GM10248 (cell line): ENCODE measurements at regions not wholly inside any gene's neighbourhood (a gene's known extent, or its start where the extent isn't known, plus 50 kb on each side); places are given as distances from the start of the nearest gene placed in this dataset.
A peak's percentile ranks its signal among the peaks of the same experiment; 100 is the strongest.

Experiments used
- CTCF ChIA-PET: fragments of 300-600 bp; sonication (Branson Sonifier 250); formaldehyde crosslinking; extraction: SDS; loops from one replicate; lab custom pipeline; 2021; ENCODE audit warnings: antibody characterized with exemption; lab: Yijun Ruan, JAX
- POLR2A ChIA-PET: fragments of 350-650 bp; sonication (Branson Sonifier 250); formaldehyde crosslinking; extraction: SDS; loops from one replicate; lab custom pipeline; 2020; ENCODE audit warnings: antibody characterized with exemption; lab: Yijun Ruan, JAX
- DNase-seq: peaks from one replicate; pipeline ENCODE4 v3.0.0; 2012; ENCODE audit errors: extremely low spot score
- CTCF ChIP-seq: IDR thresholded peaks from 2 replicates; pipeline ENCODE4 v1.5.1; 2012; ENCODE audit warnings: mild to moderate bottlenecking, low read depth; ENCODE audit errors: extremely low read depth, missing control alignments, control extremely low read depth

GRCh38 chr5:138656916-138657315, 81.7 kb upstream of the HSPA9 start:
- no peak for TF ChIP-seq CTCF
- no peak for DNase-seq
- ChIA-PET CTCF (interaction anchor here (1.6 to 1.9 kb wide), 2 partner anchors 8 to 14 kb away, joined by 3 to 4 read pairs; no protein-coding TSS in a partner anchor), POLR2A (no interaction called here)

GRCh38 chr5:138655530-138656190, 80.5 kb upstream of the HSPA9 start:
- no peak for DNase-seq
- TF ChIP-seq CTCF, result no peak
- CTCF ChIA-PET, result interaction anchor here (1.0 to 1.9 kb wide), 3 partner anchors 9 to 15 kb away, joined by 3 to 4 read pairs (median 4); no protein-coding TSS in a partner anchor
- POLR2A ChIA-PET, result interaction anchor here (0.6 kb wide), 1 partner anchor 104 kb away, joined by 8 read pairs; no protein-coding TSS in a partner anchor

- TF ChIP-seq CTCF, result no peak
- ChIA-PET CTCF (interaction anchor here (6.8 kb wide), 1 partner anchor 15 kb away, joined by 60 read pairs; no protein-coding TSS in a partner anchor), POLR2A (no interaction called here)
- peak; percentile 64 for DNase-seq
Measured at GRCh38 chr5:138654281-138654867, 79.2 kb upstream of the HSPA9 start.

- ChIA-PET POLR2A (no interaction called here), CTCF (interaction anchor here (6.8 kb wide), 1 partner anchor 14 kb away, joined by 60 read pairs; no protein-coding TSS in a partner anchor)
- DNase-seq, result no peak
- TF ChIP-seq CTCF, result peak; percentile 17
Measured at GRCh38 chr5:138653502-138653901, 78.3 kb upstream of the HSPA9 start.

GRCh38 chr5:138651767-138652117, 76.5 kb upstream of the HSPA9 start:
- POLR2A ChIA-PET, result no interaction called here
- TF ChIP-seq CTCF, result no peak
- no peak for DNase-seq
- CTCF ChIA-PET, result interaction anchor here (1.4 to 6.8 kb wide), 4 partner anchors 12 to 611 kb away, joined by 3 to 60 read pairs (median 5); no protein-coding TSS in a partner anchor

GRCh38 chr5:138651058-138651766, 76.0 kb upstream of the HSPA9 start:
- ChIA-PET POLR2A (no interaction called here), CTCF (interaction anchor here (1.4 to 6.8 kb wide), 4 partner anchors 12 to 611 kb away, joined by 3 to 60 read pairs (median 5); no protein-coding TSS in a partner anchor)
- DNase-seq, result no peak
- no peak for TF ChIP-seq CTCF
